H1 (cell line): ENCODE measurements at regions not wholly inside any gene's neighbourhood (a gene's known extent, or its start where the extent isn't known, plus 50 kb on each side); places are given as distances from the start of the nearest gene placed in this dataset.
A peak's percentile ranks its signal among the peaks of the same experiment; 100 is the strongest.

Experiments
- CTCF ChIA-PET: fragments of 300-600 bp; sonication (Branson Sonifier 250); formaldehyde crosslinking; loops from one replicate; lab custom pipeline; 2021; ENCODE audit not compliant: partially characterized antibody; lab: Charles Lee
- POLR2A ChIA-PET: fragments of 300-600 bp; sonication (Branson Sonifier 250); formaldehyde crosslinking; loops from one replicate; lab custom pipeline; 2021; ENCODE audit warnings: inconsistent platforms; ENCODE audit not compliant: partially characterized antibody; lab: Charles Lee
- DNase-seq, 2 experiments: peaks; one replicate each; pipeline versions ENCODE4 v3.0.0 to v3.0.0-alpha.2; 2010 to 2022; ENCODE audit warnings: low spot score in 2 of 2, low read depth in 1 of 2, mixed read lengths in 1 of 2
- FAIRE-seq: peaks from 2 replicates; lab custom pipeline; 2011; peaks lifted over from hg19 to GRCh38; lab: Jason Lieb, UNC
- H2AFZ ChIP-seq: 2 replicates; pipeline ENCODE4 v1.8.1; 2012; ENCODE audit warnings: low read length, inconsistent platforms
- H2AK5ac ChIP-seq: 2 replicates; pipeline ENCODE4 v1.6.1; 2013; ENCODE audit warnings: low read depth, low read length
- H2BK120ac ChIP-seq: replicated peaks from 2 replicates; pipeline ENCODE3; 2013; ENCODE audit warnings: low read depth, low read length, inconsistent platforms
- H2BK12ac ChIP-seq: 2 replicates; pipeline ENCODE4 v1.6.1; 2013; ENCODE audit warnings: low read depth, low read length
- H2BK15ac ChIP-seq: 2 replicates; pipeline ENCODE4 v1.6.1; 2013; ENCODE audit warnings: low read length
- H2BK20ac ChIP-seq: 2 replicates; pipeline ENCODE4 v1.6.1; 2013; ENCODE audit warnings: low read length
- H2BK5ac ChIP-seq: 2 replicates; pipeline ENCODE4 v1.6.1; 2013; ENCODE audit warnings: low read depth, low read length
- H3K14ac ChIP-seq: 2 replicates; pipeline ENCODE4 v1.6.1; 2013; ENCODE audit warnings: inconsistent platforms; ENCODE audit not compliant: insufficient read length
- H3K18ac ChIP-seq: 2 replicates; pipeline ENCODE4 v1.6.1; 2013; ENCODE audit warnings: low read length; ENCODE audit errors: extremely low read depth
- H3K23ac ChIP-seq: 2 replicates; pipeline ENCODE4 v1.6.1; 2013; ENCODE audit warnings: inconsistent platforms; ENCODE audit not compliant: insufficient read length
- H3K23me2 ChIP-seq: 2 replicates; pipeline ENCODE4 v1.6.1; 2013; ENCODE audit warnings: low read depth, low read length
- H3K27ac ChIP-seq: 2 replicates; pipeline ENCODE4 v1.6.1; 2011; ENCODE audit warnings: low read depth, low read length, inconsistent platforms
- H3K27me3 ChIP-seq, 4 experiments: replicated peaks in 1 of 4; 1 replicate in 1 of 4; 2 replicates in 3 of 4; pipeline versions ENCODE4 v1.6.1 to v1.8.1; 2011 to 2013; ENCODE audit warnings: low read length in 3 of 4, mild to moderate bottlenecking in 3 of 4, inconsistent platforms in 2 of 4, mixed read lengths in 2 of 4, moderate library complexity in 1 of 4; ENCODE audit not compliant: control insufficient read depth in 3 of 4, insufficient read depth in 3 of 4; ENCODE audit errors: extremely low read depth in 1 of 4
- H3K36me3 ChIP-seq, 4 experiments: 2 replicates each; pipeline versions ENCODE4 v1.6.1 to v1.8.1; 2011 to 2013; ENCODE audit warnings: mild to moderate bottlenecking in 4 of 4, low read length in 3 of 4, moderate library complexity in 2 of 4, control low read depth in 1 of 4, inconsistent platforms in 1 of 4; ENCODE audit not compliant: insufficient read depth in 4 of 4, control insufficient read depth in 2 of 4
- H3K4ac ChIP-seq: replicated peaks from 2 replicates; pipeline ENCODE3; 2013; ENCODE audit warnings: low read length, low read depth, mixed read lengths, inconsistent platforms; ENCODE audit not compliant: insufficient read length
- H3K4me1 ChIP-seq, 4 experiments: replicated peaks in 1 of 4; 1 replicate in 1 of 4; 2 replicates in 3 of 4; pipeline versions ENCODE4 v1.6.1 to v1.8.1; 2011 to 2013; ENCODE audit warnings: low read length in 3 of 4, inconsistent platforms in 2 of 4, mixed read lengths in 1 of 4; ENCODE audit not compliant: insufficient read depth in 4 of 4, control insufficient read depth in 3 of 4
- H3K4me2 ChIP-seq, 2 experiments: 2 replicates each; pipeline versions ENCODE4 v1.6.1 to v1.8.1; 2011 to 2013; ENCODE audit warnings: low read depth in 2 of 2, low read length in 2 of 2, control low read depth in 1 of 2, inconsistent platforms in 1 of 2, mild to moderate bottlenecking in 1 of 2; ENCODE audit not compliant: insufficient read depth in 1 of 2
- H3K4me3 ChIP-seq, 4 experiments: fragments of 200-600, 300-600 bp in 1 of 4; sonication (generic), shearing (Covaris generic), sonication (Bioruptor Twin) in 1 of 4; 2 replicates each; pipeline versions ENCODE4 v1.5.1 to v1.8.1; 2011 to 2016; ENCODE audit warnings: low read length in 4 of 4, low read depth in 3 of 4, control low read depth in 2 of 4, inconsistent platforms in 2 of 4, mild to moderate bottlenecking in 2 of 4, mixed read lengths in 1 of 4, moderate library complexity in 1 of 4; ENCODE audit not compliant: insufficient read depth in 2 of 4; ENCODE audit errors: extremely low read depth in 1 of 4
- H3K56ac ChIP-seq: replicated peaks from 2 replicates; pipeline ENCODE3; 2013; ENCODE audit warnings: low read depth, mild to moderate bottlenecking, mixed read lengths, low read length, inconsistent platforms; ENCODE audit not compliant: insufficient read length
- H3K79me1 ChIP-seq: 2 replicates; pipeline ENCODE4 v1.6.1; 2013; ENCODE audit warnings: low read depth, low read length, control low read depth
- H3K79me2 ChIP-seq, 2 experiments: 2 replicates each; pipeline versions ENCODE4 v1.6.1 to v1.8.1; 2012 to 2013; ENCODE audit warnings: low read length in 2 of 2, mild to moderate bottlenecking in 2 of 2, inconsistent platforms in 1 of 2; ENCODE audit not compliant: insufficient read depth in 2 of 2, control insufficient read depth in 1 of 2
- H3K9ac ChIP-seq, 4 experiments: replicated peaks in 1 of 4; 1 replicate in 1 of 4; 2 replicates in 3 of 4; pipeline versions ENCODE4 v1.6.1 to v1.8.1; 2011 to 2013; ENCODE audit warnings: low read depth in 3 of 4, low read length in 3 of 4, control low read depth in 2 of 4, mild to moderate bottlenecking in 2 of 4, moderate library complexity in 2 of 4, inconsistent platforms in 1 of 4; ENCODE audit errors: extremely low read depth in 1 of 4
- H3K9me3 ChIP-seq, 2 experiments: 2 replicates each; pipeline versions ENCODE4 v1.6.1 to v1.8.1; 2012 to 2013; ENCODE audit warnings: mild to moderate bottlenecking in 2 of 2, moderate library complexity in 2 of 2, control low read depth in 1 of 2, inconsistent platforms in 1 of 2, low read depth in 1 of 2, low read length in 1 of 2, mixed read lengths in 1 of 2; ENCODE audit not compliant: insufficient read depth in 2 of 2
- H4K20me1 ChIP-seq, 2 experiments: replicated peaks in 1 of 2; 2 replicates each; pipeline versions ENCODE3 to v1.8.1; 2011 to 2013; ENCODE audit warnings: inconsistent platforms in 2 of 2, low read length in 2 of 2, mild to moderate bottlenecking in 1 of 2; ENCODE audit not compliant: insufficient read depth in 2 of 2, control insufficient read depth in 1 of 2
- H4K5ac ChIP-seq: 2 replicates; pipeline ENCODE4 v1.6.1; 2013; ENCODE audit warnings: low read length, low read depth, mixed read lengths, inconsistent platforms; ENCODE audit not compliant: insufficient read length
- H4K8ac ChIP-seq: 2 replicates; pipeline ENCODE4 v1.8.0; 2013; ENCODE audit warnings: mild to moderate bottlenecking, moderate library complexity, low read length, inconsistent platforms; ENCODE audit not compliant: insufficient read depth; ENCODE audit errors: extremely low read depth
- H4K91ac ChIP-seq: replicated peaks from 2 replicates; pipeline ENCODE3; 2013; ENCODE audit warnings: low read length, mixed read lengths, inconsistent platforms; ENCODE audit not compliant: insufficient read length
- ASH2L ChIP-seq: fragments of 200-600, 300-600 bp; sonication (generic); IDR thresholded peaks from one replicate; pipeline ENCODE4 v1.7.1; 2017; ENCODE audit warnings: low read length
- CREB1 ChIP-seq: IDR thresholded peaks from 2 replicates; pipeline ENCODE4 v1.6.1; 2012; ENCODE audit warnings: inconsistent platforms
- RAD21 ChIP-seq, 2 experiments: IDR thresholded peaks in 1 of 2; conservative IDR thresholded peaks in 1 of 2; 2 replicates each; pipeline ENCODE4 v1.6.1; 2011; ENCODE audit warnings: low read depth in 2 of 2, low read length in 2 of 2, improper control_type of control experiment in 1 of 2, inconsistent platforms in 1 of 2, mild to moderate bottlenecking in 1 of 2, moderate library complexity in 1 of 2
- WGBS, 2 experiments: shearing (Covaris generic) in 1 of 2; methylation state at CpG; one replicate each; pipeline versions ENCODE4 v1.1.6 to v1.1.7; 2013 to 2015; ENCODE audit warnings: low lambda C conversion rate in 2 of 2, mixed read lengths in 2 of 2, inconsistent platforms in 1 of 2, low coverage in 1 of 2, missing lambda C conversion rate in 1 of 2; ENCODE audit not compliant: insufficient replicate concordance in 2 of 2, insufficient coverage in 1 of 2, insufficient read length in 1 of 2; ENCODE audit errors: extremely low coverage in 1 of 2, missing lambda C conversion rate in 1 of 2; 5-methylcytosine and 5-hydroxymethylcytosine counted together
- TF ChIP-seq, protein P1 (sequence below), 3 experiments: IDR thresholded peaks; 1 replicate in 2 of 3; 2 replicates in 1 of 3; pipeline versions ENCODE4 v1.5.1 to v1.6.1; 2011; ENCODE audit warnings: low read length in 3 of 3, mild to moderate bottlenecking in 3 of 3, inconsistent platforms in 2 of 3, low read depth in 1 of 3, moderate library complexity in 1 of 3; ENCODE audit not compliant: insufficient read depth in 1 of 3; ENCODE audit errors: control extremely low read depth in 1 of 3

DNA sequence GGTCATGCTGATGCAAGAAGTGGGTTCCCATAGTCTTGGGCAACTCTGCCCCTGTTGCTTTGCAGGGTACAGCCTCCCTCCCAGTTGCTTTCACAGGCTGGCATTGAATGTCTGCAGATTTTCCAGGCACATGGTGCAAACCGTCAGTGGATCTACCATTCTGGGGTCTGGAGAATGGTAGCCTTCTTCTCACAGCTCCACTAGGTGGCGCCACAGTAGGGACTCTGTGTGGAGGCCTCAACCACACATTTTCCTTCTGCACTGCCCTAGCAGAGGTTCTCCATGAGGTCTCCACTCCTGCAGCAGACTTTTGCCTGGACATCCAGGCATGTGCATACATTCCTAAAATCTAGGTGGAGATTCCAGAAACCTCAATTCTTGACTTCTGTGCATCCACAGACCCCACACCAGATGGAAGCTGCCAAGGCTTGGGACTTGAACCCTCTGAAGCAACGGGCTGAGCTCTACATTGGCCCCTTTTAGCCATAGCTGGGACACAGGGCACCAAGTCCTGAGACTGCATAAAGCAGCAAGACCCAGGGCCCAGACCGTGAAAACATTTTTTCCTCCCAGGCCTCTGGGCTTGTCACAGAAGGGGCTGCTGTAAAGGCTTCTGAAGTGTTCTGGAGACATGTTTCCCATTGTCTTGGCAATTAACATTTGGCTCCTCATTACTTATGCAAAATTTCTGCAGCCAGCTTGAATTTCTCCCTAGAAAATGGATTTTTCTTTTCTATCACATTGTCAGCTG is 466.2 kb upstream of the PBX1 start:
- no peak overlapping the region for H2BK15ac ChIP-seq
- H2BK12ac ChIP-seq = no peak overlapping the region
- H3K9ac ChIP-seq = no peak overlapping the region
- POLR2A ChIA-PET = no interaction called here
- TF ChIP-seq RAD21 (IDR thresholded peaks at IDR 0.05 in 1 of 2, conservative IDR thresholded peaks at IDR 0.05 in 1 of 2; ENCODE audit: low read depth in 2 of 2, low read length in 2 of 2) = peak; percentile 57 to 64
- TF ChIP-seq, protein P1, sequence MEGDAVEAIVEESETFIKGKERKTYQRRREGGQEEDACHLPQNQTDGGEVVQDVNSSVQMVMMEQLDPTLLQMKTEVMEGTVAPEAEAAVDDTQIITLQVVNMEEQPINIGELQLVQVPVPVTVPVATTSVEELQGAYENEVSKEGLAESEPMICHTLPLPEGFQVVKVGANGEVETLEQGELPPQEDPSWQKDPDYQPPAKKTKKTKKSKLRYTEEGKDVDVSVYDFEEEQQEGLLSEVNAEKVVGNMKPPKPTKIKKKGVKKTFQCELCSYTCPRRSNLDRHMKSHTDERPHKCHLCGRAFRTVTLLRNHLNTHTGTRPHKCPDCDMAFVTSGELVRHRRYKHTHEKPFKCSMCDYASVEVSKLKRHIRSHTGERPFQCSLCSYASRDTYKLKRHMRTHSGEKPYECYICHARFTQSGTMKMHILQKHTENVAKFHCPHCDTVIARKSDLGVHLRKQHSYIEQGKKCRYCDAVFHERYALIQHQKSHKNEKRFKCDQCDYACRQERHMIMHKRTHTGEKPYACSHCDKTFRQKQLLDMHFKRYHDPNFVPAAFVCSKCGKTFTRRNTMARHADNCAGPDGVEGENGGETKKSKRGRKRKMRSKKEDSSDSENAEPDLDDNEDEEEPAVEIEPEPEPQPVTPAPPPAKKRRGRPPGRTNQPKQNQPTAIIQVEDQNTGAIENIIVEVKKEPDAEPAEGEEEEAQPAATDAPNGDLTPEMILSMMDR (IDR thresholded peaks at IDR 0.05; ENCODE audit: control extremely low read depth in 1 of 3, insufficient read depth in 1 of 3, low read depth in 1 of 3, low read length in 3 of 3) = peak; percentile 5 to 49 (median 44); a peak in 2 of 4 replicates
- TF ChIP-seq CREB1 = no peak
- TF ChIP-seq ASH2L = no peak
- TF ChIP-seq, all 59 proteins: peak for 2
- no peak overlapping the region for H3K4ac ChIP-seq
- H4K91ac ChIP-seq = no peak overlapping the region
- no peak overlapping the region for H3K4me3 ChIP-seq
- no peak for FAIRE-seq
- no peak overlapping the region for H2BK5ac ChIP-seq
- H3K4me1 ChIP-seq = no peaks in the 10 kb centered on the region
- H3K27ac ChIP-seq = no peak overlapping the region
- DNase-seq = peak in 1 of 2 experiments; percentile 59
- no peaks in the 10 kb centered on the region for H3K79me2 ChIP-seq
- H3K79me1 ChIP-seq = no peaks in the 10 kb centered on the region
- H3K9me3 ChIP-seq = peaks cover 17 to 20% of the 10 kb centered on the region in 2 experiments
- 88% methylated on average over 4 of the region's 4 CpGs; no CpG with 5 or more reads in 1 of the 2 experiments for WGBS, 2 experiments
- no peak overlapping the region for H3K18ac ChIP-seq
- H4K5ac ChIP-seq = no peak overlapping the region
- no peak overlapping the region for H2AK5ac ChIP-seq
- no peak overlapping the region for H3K56ac ChIP-seq
- H3K23ac ChIP-seq = no peak overlapping the region
- no peak overlapping the region for H2BK20ac ChIP-seq
- H2BK120ac ChIP-seq = no peak overlapping the region
- no peak overlapping the region for H4K8ac ChIP-seq
- no peak overlapping the region for H3K4me2 ChIP-seq
- CTCF ChIA-PET = interaction anchor here (1.2 to 2.1 kb wide), 4 partner anchors 9 to 669 kb away, joined by 3 to 7 read pairs (median 4); no protein-coding TSS in a partner anchor
- H3K36me3 ChIP-seq = peaks cover 0 to 3% (median 0%) of the 10 kb centered on the region in 4 experiments; a peak in 1 of 8 replicates
- H3K14ac ChIP-seq = no peak overlapping the region
- H2AFZ ChIP-seq = no peak overlapping the region
- H4K20me1 ChIP-seq = no peaks in the 10 kb centered on the region
- no peaks in the 10 kb centered on the region for H3K27me3 ChIP-seq
- H3K23me2 ChIP-seq = no peaks in the 10 kb centered on the region
